Stimulated activated CD4-positive, alpha-beta T cell treated with anti-CD3 and anti-CD28 coated beads, Interleukin-15, amount 100 ng/mL, for 48 hours (primary cell): ENCODE measurements at regions not wholly inside any gene's neighbourhood (a gene's known extent, or its start where the extent isn't known, plus 50 kb on each side); places are given as distances from the start of the nearest gene placed in this dataset.
"Not testable (repeated sequence)": the region's sequence is repeated elsewhere in the genome, so short reads cannot be mapped to it uniquely, and the experiment has no call there.

Source experiments
- DNase-seq, 2 donors: peaks; one replicate each; pipeline ENCODE4 v3.0.0-alpha.2; 2020; ENCODE audit warnings: low read depth in 2 of 2

DNA sequence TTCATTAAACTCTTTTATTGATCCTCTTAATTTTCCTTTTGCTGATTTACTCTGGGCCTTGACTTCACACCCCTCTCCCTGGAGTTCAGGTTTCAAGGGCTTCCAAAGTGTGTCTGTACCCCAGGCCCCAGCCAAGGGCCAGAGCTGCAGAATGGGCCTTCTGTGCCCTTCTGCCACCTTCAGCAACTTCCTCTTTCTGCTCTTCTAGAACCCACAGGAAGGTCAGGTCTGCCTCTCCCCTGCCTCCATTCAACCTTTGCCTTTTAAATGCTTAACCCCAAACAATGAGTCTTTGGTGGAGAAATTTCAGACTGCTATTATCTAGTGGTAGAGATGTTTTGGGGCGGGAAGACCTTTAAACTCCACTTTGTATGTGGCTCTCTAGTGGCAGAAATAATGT is 63.1 kb downstream of the TSN start:
- no peak for DNase-seq

DNA sequence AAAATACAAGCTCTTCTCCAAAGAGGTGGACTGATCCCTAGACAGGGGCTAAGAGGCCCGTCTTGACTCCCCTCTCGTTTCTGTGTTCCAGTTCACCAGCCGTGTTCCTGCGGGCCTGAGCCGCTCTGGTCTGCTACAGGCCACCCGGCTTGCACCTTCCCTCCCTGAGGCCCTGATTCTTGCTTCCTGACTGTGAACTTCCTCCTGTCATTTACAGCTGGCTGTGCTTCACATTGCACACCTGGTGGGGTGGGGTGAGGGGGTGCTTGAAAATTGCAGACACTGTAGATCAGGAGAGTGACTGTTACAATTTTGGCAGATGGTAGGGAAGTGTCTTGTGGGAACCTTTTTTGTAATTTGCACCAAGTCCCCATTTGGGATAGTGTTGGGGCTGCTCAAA is 64.4 kb downstream of the TSN start:
- DNase-seq = no peak

GRCh38 chr2:121821476-121822158 is 66.2 kb downstream of the TSN start:
- DNase-seq = no peak

- DNase-seq = no peak
Observed at GRCh38 chr2:121824264-121824663, 68.8 kb downstream of the TSN start.

DNA sequence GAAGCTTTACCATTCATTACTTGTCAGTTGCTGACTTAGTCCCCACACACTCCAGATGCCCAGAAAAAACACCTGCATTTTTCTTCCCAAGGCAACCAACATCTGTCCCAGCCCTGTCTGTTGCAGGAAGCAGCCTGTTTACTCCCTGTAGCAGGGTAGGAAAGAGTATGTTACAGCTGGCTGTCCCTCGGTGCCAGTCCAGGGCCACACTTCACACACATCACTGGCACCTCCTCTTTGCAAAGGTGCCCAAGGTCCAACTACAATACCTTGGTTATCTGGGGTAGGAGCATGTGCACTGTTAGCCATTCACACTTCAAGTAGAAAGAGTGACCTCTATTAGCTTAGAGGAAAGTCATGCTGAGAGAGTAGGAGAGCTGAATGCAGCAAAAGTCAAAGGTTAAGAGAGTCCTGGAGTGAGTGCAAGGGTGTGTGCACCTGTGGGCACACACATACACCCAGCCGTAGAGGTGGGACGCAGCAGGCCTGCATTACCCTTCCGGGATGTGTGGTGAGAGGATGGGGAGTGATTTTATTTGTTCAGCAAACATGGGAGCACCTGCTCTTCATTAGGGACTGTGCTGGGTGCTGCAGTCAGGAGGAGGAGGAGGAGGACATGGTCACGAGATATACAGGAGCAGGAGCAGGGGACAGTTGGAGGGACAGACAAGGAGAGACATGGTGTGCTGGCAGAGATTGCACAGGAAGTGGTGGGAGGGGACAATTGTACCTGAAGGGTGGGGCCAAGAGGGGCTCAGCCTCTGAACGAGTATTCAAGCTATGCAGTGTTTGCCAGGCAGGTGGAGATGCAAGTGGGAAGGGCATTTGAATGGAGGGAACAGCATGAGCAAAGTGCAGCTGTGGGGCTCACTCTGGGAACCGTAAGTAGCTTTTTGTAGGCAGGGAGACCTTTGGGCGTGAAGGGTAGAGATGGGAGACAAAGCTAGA is 69.8 kb downstream of the TSN start:
- DNase-seq = no peak

DNA sequence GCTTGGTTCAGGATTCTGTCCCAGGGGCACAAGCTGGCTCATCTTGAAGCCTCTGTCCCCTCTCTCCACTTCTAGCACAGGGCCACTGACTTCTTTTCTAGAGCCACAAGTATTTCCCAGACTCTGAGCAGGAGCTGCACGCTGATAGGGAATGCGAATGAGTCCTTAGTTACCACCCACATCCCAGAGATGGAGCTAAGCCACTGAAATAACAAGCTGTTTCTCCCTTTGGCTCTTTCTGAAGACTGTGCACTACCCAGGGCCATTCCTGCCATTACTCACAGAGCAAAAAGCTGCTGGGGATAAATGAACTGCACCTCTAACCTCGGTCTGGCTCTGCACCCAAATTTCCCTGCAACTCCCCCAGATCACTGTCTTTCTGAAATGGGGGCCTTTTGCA is 70.6 kb downstream of the TSN start:
- DNase-seq = no peak

DNA sequence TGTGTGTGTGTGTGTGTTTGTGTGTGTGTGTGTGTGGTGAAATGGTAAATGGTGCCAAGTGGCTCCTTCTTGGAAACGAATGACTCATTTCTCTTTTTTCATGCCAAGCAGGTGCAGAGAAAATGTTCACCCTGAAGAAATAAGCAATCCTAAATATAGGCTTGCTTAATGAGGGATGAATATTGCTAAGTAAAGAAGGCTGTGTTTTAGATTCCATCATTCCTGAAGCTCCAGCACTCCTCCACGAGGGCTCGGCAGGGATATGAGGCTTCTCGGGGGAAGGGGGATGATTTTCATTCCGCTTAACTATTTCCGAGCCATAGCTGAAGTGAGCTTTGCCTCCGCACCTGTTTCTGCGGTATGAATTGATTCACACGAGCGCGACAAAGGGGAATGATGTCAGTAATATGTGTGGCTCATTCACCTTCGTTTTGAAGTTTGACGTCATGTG is 72.9 kb downstream of the TSN start:
- DNase-seq = no peak

DNA sequence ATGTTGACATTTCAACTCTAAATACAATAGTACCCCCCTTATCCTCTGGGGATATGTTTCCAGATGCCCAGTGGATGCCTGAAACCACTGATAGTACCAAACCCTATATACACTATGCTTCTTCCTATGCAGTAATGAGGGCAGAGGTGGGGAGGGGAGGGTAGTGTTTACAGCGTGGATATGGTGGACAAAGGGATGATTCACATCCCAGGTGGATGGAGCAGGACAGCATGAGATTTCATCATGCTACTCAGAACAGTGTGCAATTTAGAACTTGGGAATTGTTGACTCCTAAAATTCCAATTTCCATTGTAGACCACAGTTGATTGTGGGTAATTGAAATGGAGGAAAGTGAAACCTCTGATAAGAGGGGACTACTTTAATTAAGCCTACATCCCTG is 75.4 kb downstream of the TSN start:
- no peak for DNase-seq

- DNase-seq = no peak
Observed at GRCh38 chr2:121831841-121832240, 76.4 kb downstream of the TSN start.

- no peak for DNase-seq
Observed at GRCh38 chr2:121832412-121833357, 77.2 kb downstream of the TSN start.

DNA sequence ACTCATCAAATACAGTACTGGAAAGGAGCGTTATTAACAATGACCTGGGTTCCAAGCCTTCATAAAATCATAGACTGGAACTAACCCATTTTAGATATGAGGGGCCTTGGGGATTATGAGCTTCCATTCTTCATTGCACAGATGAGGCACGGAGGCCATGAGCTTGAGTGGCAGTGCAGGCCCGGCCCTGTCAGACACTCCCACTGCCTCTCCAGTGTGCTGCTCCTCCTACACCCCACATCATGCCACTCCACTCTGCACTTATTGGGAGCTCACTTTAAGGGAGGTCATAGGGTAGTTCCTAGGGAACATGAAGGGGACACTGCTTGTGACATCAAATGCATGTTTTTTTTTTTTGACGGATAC is 77.9 kb downstream of the TSN start:
- DNase-seq = no peak

- no peak for DNase-seq
Observed at GRCh38 chr2:121836611-121837010, 81.2 kb downstream of the TSN start.

DNA sequence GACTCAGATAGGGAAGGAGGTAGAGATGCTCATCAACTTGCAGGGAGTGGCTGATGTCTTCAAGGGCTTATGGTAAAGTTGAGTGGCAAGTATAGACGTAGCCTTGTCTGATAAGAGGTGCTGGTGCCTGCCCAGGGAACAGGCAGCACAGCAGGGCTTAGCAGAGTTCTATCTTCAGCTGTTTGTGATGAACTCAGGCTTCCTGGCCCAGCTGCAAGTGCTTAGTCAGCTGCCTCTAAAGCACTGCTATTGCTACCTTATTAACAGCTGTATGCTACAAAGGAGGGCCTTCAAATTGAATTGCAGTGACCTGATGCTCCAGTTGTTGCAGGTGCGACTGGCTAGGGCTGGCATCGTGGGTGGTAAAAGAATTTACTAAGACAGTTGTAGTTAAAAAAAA is 82.1 kb downstream of the TSN start:
- DNase-seq = no peak

GRCh38 chr2:121838551-121838950 is 83.1 kb downstream of the TSN start:
- no peak for DNase-seq

DNA sequence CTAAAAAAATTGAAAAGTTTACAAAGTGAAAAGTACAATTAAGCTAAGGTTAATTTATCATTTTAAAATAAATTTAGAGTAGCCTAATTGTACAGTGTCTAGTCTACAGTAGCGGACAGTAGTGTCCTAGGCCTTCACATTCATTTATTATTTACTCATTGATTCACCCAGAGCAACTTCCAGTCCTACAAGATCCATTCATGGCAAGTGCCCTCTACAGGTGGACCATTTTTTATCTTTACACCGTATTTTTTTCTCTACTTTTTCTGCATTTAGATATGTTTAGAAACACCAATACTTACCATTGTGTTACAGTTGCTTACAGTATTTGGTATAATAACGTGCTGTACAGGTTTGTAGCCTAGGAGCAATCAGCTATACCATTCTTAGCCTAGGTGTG is 84.1 kb downstream of the TSN start:
- DNase-seq = no peak

GRCh38 chr2:121849236-121849635 is 93.8 kb downstream of the TSN start:
- DNase-seq = no peak

GRCh38 chr2:121853149-121853548 is 97.7 kb downstream of the TSN start:
- not testable (repeated sequence) for DNase-seq

DNA sequence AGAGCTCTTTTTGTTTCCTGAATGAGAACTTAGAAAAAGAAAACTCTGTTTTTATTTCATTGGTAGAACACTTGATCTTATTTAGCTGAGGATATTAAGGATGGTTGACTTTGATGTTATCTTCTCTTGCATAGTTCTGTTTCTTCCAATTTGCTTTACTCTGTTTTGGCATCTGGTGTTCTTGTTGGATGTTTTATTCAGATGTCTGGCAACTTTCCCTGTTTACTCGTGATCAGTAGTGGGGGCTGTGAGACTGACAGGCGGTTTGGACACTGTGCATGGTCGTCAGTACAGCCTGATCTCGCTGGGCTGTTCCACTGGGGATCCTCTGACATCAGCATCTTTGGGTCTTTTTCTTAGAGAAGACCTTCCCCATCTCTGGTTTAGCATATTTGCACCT is 100.1 kb downstream of the TSN start:
- no peak for DNase-seq

DNA sequence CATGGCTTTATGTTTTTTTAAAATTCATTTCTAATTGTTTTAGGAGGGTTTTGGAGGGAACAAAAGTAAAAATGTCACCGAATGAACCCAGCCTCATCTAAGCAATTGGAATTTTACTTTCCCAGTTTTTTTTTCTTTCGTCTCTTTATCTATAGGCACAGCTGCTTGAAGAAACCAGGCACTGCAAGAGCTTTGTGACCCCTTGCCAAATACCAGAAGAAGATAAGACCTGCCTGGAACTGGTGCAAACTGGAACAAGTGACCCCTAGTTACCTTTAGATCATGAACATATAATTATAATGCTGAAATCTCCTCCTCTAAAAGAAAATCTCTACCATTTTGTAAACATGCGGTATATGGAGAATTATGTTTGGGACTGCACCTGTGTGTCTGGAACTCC is 100.9 kb downstream of the TSN start:
- no peak for DNase-seq

DNA sequence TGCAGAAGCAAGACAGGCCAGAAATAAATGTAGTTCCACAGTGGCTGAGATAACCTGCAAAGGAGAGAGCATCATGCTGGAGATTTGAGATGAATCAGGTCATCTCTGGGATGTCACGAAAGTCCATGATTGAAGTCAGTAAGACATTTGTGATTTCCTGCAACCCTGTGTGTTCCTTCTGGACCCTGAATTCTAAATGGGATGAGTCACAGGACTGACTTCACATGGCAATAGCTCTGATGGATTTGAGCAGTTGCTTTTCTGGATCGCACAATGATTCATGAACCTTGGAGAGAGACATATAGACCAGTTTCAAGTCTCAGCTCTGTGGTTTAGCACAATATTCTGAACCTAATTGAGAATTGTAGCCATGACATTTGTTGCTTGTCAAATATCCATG is 102.9 kb downstream of the TSN start:
- no peak for DNase-seq

GRCh38 chr2:121858847-121859246 is 103.4 kb downstream of the TSN start:
- no peak for DNase-seq
